Mucosa of descending colon (tissue), 3 donors: ENCODE measurements at regions not wholly inside any gene's neighbourhood (a gene's known extent, or its start where the extent isn't known, plus 50 kb on each side); places are given as distances from the start of the nearest gene placed in this dataset.

Experiments
- ATAC-seq: fragments of 200-7000 bp; cut with Tn5 transposase; one replicate; pipeline ENCODE4 v1.9.1; 2020; ENCODE audit warnings: mild to moderate bottlenecking, moderate library complexity
- DNase-seq, 3 donors: peaks; one replicate each; pipeline ENCODE4 v3.0.0-alpha.2; 2020
- H3K36me3 ChIP-seq: fragments of 200-600 bp; one replicate; pipeline ENCODE4 v1.8.0; 2021; ENCODE audit warnings: low read depth, mild to moderate bottlenecking
- H3K4me1 ChIP-seq: fragments of 200-600 bp; one replicate; pipeline ENCODE4 v1.8.0; 2021; ENCODE audit warnings: low read depth, mild to moderate bottlenecking
- H3K4me3 ChIP-seq: fragments of 200-600 bp; one replicate; pipeline ENCODE4 v1.8.0; 2021; ENCODE audit warnings: mild to moderate bottlenecking
- H3K9me3 ChIP-seq: fragments of 200-600 bp; one replicate; pipeline ENCODE4 v1.8.0; 2021; ENCODE audit warnings: mild to moderate bottlenecking
- intact Hi-C, 2 donors: fragments of 100-400 bp; cut with DNase I in 1 of 2; cut with micrococcal nuclease in 1 of 2; formaldehyde crosslinking; loops; one replicate each; pipeline versions ENCODE4 v1.11.0 to v1.11.1; 2022; cut with DNase I, micrococcal nuclease
- TF ChIP-seq, protein P1 (sequence below): fragments of 200-600 bp; IDR thresholded peaks from one replicate; pipeline ENCODE4 v1.8.0; 2022; ENCODE audit warnings: antibody characterized with exemption, mild to moderate bottlenecking
- donor health status: DM: no; HTN: no; CAD: no; lungs with moderate emphysema.
- donor health status: DM: no; HTN: no; CAD: no.
- donor health status: DM: no; HTN: yes; CAD: no.

DNA sequence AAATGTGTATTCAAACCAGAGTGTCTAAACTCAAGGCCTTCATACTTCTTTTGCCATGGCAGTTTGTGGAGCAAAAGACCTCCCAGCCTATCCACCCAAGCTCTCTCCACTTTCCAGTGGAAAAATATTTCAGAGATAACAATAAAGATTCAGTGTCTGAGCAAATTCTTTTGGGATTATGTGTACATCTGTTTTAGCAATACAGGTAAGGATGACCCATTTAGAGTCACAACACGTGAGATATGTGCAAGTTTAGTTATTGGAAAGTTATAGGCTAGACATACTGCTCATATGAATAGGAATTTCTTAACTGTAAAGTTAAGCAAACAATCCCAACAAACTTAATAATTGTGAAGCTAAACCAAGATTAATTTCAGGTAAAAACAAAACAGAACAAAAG is 174.5 kb upstream of the LRIG1 start:
- TF ChIP-seq, protein P1, sequence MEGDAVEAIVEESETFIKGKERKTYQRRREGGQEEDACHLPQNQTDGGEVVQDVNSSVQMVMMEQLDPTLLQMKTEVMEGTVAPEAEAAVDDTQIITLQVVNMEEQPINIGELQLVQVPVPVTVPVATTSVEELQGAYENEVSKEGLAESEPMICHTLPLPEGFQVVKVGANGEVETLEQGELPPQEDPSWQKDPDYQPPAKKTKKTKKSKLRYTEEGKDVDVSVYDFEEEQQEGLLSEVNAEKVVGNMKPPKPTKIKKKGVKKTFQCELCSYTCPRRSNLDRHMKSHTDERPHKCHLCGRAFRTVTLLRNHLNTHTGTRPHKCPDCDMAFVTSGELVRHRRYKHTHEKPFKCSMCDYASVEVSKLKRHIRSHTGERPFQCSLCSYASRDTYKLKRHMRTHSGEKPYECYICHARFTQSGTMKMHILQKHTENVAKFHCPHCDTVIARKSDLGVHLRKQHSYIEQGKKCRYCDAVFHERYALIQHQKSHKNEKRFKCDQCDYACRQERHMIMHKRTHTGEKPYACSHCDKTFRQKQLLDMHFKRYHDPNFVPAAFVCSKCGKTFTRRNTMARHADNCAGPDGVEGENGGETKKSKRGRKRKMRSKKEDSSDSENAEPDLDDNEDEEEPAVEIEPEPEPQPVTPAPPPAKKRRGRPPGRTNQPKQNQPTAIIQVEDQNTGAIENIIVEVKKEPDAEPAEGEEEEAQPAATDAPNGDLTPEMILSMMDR = no peak
- DNase-seq = no peak
- Histone ChIP-seq H3K4me1 (no peaks in the 10 kb centered on the region), H3K36me3 (no peaks in the 10 kb centered on the region), H3K4me3 (no peak overlapping the region), H3K9me3 (no peaks in the 10 kb centered on the region)
- no peak for ATAC-seq
- intact Hi-C loops = no loop called here

DNA sequence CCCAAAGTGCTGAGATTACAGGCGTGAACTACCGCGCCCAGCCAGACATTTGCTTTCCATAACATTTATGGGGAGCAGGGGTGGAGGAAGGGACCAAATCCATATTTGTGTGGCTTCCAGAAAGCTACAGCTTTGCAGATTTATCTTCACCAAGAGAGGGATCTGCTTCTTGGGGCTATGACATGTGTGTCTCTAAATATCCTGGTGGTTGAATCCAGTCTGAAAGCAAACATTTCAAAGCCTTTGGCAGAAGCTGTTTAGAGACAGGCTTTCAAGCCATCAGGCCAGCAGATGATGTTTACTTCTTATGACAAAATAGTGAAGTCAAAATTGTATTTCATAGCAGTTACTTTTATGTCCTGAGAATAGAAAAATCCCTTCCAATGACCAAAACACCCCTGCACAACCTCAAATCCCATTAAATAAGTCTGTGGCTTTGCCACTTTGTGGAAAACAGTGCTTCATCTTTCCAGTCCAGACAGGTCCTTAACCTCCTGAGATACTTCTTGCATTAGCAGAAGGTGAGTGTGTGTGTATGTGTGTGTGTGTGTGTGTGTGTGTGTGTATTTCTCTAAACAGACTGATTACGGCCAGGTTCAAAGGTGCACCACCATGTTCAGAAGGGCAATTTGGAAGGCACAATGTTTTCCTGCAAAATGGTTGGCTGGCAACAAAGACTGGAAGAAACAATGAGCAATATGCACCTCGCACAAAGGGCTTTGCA is 191.4 kb upstream of the LRIG1 start:
- intact Hi-C loops = loop anchor here in 1 of 2 donors (10.0 kb wide), 1 partner anchor 127 kb away; no protein-coding TSS in a partner anchor
- TF ChIP-seq, protein P1 = no peak
- Histone ChIP-seq H3K9me3 (no peaks in the 10 kb centered on the region), H3K4me1 (no peaks in the 10 kb centered on the region), H3K4me3 (no peak overlapping the region), H3K36me3 (no peaks in the 10 kb centered on the region)
- DNase-seq = peak in 1 of 3 donors; percentile 46
- peak; percentile 92 for ATAC-seq

GRCh38 chr3:66692766-66693150 is 191.9 kb upstream of the LRIG1 start:
- intact Hi-C loops = loop anchor here in 1 of 2 donors (10.0 kb wide), 1 partner anchor 128 kb away; no protein-coding TSS in a partner anchor
- TF ChIP-seq, protein P1 = no peak
- no peak overlapping the region for H3K4me3 ChIP-seq
- no peaks in the 10 kb centered on the region for H3K4me1 ChIP-seq
- no peak for ATAC-seq
- DNase-seq = no peak
- H3K36me3 ChIP-seq = no peaks in the 10 kb centered on the region
- no peaks in the 10 kb centered on the region for H3K9me3 ChIP-seq

- ATAC-seq = peak; percentile 45
- H3K36me3 ChIP-seq = no peaks in the 10 kb centered on the region
- TF ChIP-seq, protein P1 = no peak
- no peaks in the 10 kb centered on the region for H3K9me3 ChIP-seq
- intact Hi-C loops = loop anchor here in 1 of 2 donors (10.0 kb wide), 1 partner anchor 129 kb away; no protein-coding TSS in a partner anchor
- no peak overlapping the region for H3K4me3 ChIP-seq
- H3K4me1 ChIP-seq = no peaks in the 10 kb centered on the region
- DNase-seq = peak in 2 of 3 donors; percentile 50 to 71
These were observed 192.7 kb upstream of the LRIG1 start for GRCh38 chr3:66693461-66694031.

DNA sequence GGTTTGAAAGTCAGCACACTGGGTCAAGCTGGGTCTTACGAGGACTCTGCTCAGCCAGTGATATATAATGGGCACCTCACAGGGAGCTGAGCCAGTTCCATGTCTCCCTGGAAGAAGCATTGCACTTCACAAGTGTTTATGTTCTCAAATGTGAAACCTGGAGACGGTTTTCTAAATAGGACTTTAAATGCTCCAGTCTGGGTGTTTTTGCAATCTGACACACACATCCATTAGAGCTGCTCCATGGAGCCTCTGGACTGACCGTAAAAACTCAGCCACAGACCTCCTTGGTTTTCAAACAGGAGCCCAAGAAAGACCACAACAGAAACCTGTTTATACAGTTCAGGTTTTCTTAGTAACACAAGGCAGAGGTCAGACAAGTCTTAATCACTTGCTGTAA is 201.3 kb upstream of the LRIG1 start:
- TF ChIP-seq, protein P1 = no peak
- H3K9me3 ChIP-seq = no peaks in the 10 kb centered on the region
- intact Hi-C loops = no loop called here
- no peaks in the 10 kb centered on the region for H3K36me3 ChIP-seq
- no peaks in the 10 kb centered on the region for H3K4me1 ChIP-seq
- ATAC-seq (no peak), DNase-seq (peak in 1 of 3 donors; percentile 7)
- H3K4me3 ChIP-seq = no peak overlapping the region
